Gastroesophageal sphincter (tissue), 3 donors: ENCODE measurements at regions not wholly inside any gene's neighbourhood (a gene's known extent, or its start where the extent isn't known, plus 50 kb on each side); places are given as distances from the start of the nearest gene placed in this dataset.
"Not testable (repeated sequence)": the region's sequence is repeated elsewhere in the genome, so short reads cannot be mapped to it uniquely, and the experiment has no call there.

Source experiments
- EP300 ChIP-seq: sonication (generic); formaldehyde crosslinking; IDR thresholded peaks from one replicate; pipeline ENCODE4 v1.6.1; 2017; ENCODE audit warnings: antibody characterized with exemption, mild to moderate bottlenecking
- POLR2A ChIP-seq, 2 donors: fragments of 450-650 bp; IDR thresholded peaks; one replicate each; pipeline ENCODE4 v1.6.1; 2017; ENCODE audit warnings: antibody characterized with exemption in 2 of 2, mild to moderate bottlenecking in 2 of 2, moderate library complexity in 1 of 2
- POLR2AphosphoS5 ChIP-seq: sonication (generic); formaldehyde crosslinking; IDR thresholded peaks from one replicate; pipeline ENCODE4 v1.6.1; 2017; ENCODE audit warnings: antibody characterized with exemption
- TF ChIP-seq, protein P1 (sequence below), 4 experiments: fragments of 200-600 bp in 2 of 4; fragments of 450-650 bp in 2 of 4; sonication (generic) in 1 of 4; IDR thresholded peaks; one replicate each; pipeline ENCODE4 v1.5.1; 2017 to 2019; ENCODE audit warnings: antibody characterized with exemption in 4 of 4, mild to moderate bottlenecking in 2 of 4, moderate library complexity in 2 of 4

DNA sequence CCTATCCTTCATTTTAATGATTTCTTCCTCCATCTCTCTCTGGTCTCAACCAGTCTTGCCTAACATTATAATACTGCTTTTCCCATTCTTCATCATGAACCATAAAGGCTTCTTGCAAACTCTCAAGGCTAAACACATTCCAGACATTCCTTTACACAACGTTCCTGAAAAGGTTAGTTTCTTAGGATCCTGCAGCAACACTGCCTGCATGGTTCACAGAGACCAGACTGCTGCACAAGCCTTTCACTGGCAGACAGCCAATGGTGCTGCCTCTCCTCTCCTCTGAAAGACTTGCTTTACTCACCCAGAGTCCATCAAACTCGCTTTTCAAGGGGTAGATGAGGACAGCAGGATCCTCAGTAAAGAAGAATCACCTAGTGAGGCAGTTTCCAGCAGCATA is 72.3 kb upstream of the GPR89A start:
- TF ChIP-seq, protein P1, sequence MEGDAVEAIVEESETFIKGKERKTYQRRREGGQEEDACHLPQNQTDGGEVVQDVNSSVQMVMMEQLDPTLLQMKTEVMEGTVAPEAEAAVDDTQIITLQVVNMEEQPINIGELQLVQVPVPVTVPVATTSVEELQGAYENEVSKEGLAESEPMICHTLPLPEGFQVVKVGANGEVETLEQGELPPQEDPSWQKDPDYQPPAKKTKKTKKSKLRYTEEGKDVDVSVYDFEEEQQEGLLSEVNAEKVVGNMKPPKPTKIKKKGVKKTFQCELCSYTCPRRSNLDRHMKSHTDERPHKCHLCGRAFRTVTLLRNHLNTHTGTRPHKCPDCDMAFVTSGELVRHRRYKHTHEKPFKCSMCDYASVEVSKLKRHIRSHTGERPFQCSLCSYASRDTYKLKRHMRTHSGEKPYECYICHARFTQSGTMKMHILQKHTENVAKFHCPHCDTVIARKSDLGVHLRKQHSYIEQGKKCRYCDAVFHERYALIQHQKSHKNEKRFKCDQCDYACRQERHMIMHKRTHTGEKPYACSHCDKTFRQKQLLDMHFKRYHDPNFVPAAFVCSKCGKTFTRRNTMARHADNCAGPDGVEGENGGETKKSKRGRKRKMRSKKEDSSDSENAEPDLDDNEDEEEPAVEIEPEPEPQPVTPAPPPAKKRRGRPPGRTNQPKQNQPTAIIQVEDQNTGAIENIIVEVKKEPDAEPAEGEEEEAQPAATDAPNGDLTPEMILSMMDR (IDR thresholded peaks at IDR 0.05): not testable (repeated sequence)
- TF ChIP-seq POLR2AphosphoS5; POLR2A (IDR thresholded peaks at IDR 0.05); EP300: not testable (repeated sequence)
